ENCODE measurements at regions not wholly inside any gene's neighbourhood (a gene's known extent, or its start where the extent isn't known, plus 50 kb on each side); places are given as distances from the start of the nearest gene placed in this dataset.

GRCh38 chr6:139632840-139633239 is 258.4 kb upstream of the CITED2 start:
- no peak for DNase-seq (ENCODE audit: low spot score)

GRCh38 chr6:139628270-139628669 is 253.8 kb upstream of the CITED2 start:
- DNase-seq (ENCODE audit: low spot score), result no peak

GRCh38 chr6:139627091-139627490 is 252.6 kb upstream of the CITED2 start:
- DNase-seq (ENCODE audit: low spot score), result no peak

GRCh38 chr6:139625998-139626975 is 251.8 kb upstream of the CITED2 start:
- DNase-seq (ENCODE audit: low spot score), result no peak

GRCh38 chr6:139625081-139625939 is 250.9 kb upstream of the CITED2 start:
- DNase-seq (ENCODE audit: low spot score), result no peak

- DNase-seq (ENCODE audit: low spot score), result no peak
Measured at GRCh38 chr6:139623372-139623771, 248.9 kb upstream of the CITED2 start.

GRCh38 chr6:139613496-139613895 is 239.0 kb upstream of the CITED2 start:
- no peak for DNase-seq (ENCODE audit: low spot score)

- no peak for DNase-seq (ENCODE audit: low spot score)
Measured at GRCh38 chr6:139612135-139612465, 237.7 kb upstream of the CITED2 start.

GRCh38 chr6:139611327-139612134 is 237.1 kb upstream of the CITED2 start:
- DNase-seq (ENCODE audit: low spot score), result no peak

- DNase-seq (ENCODE audit: low spot score), result no peak
Measured at GRCh38 chr6:139608466-139609261, 234.2 kb upstream of the CITED2 start.

- DNase-seq (ENCODE audit: low spot score), result no peak
Measured at GRCh38 chr6:139605350-139605749, 230.9 kb upstream of the CITED2 start.

GRCh38 chr6:139603581-139603980 is 229.1 kb upstream of the CITED2 start:
- DNase-seq (ENCODE audit: low spot score), result no peak

- DNase-seq (ENCODE audit: low spot score), result no peak
Measured at GRCh38 chr6:139602577-139602976, 228.1 kb upstream of the CITED2 start.

GRCh38 chr6:139600919-139601475 is 226.5 kb upstream of the CITED2 start:
- DNase-seq (ENCODE audit: low spot score), result no peak

GRCh38 chr6:139600343-139600742 is 225.9 kb upstream of the CITED2 start:
- DNase-seq (ENCODE audit: low spot score), result no peak

- DNase-seq (ENCODE audit: low spot score), result no peak
Measured at GRCh38 chr6:139597771-139598755, 223.6 kb upstream of the CITED2 start.

GRCh38 chr6:139597087-139597763 is 222.8 kb upstream of the CITED2 start:
- no peak for DNase-seq (ENCODE audit: low spot score)

GRCh38 chr6:139595183-139595582 is 220.7 kb upstream of the CITED2 start:
- no peak for DNase-seq (ENCODE audit: low spot score)

- no peak for DNase-seq (ENCODE audit: low spot score)
Measured at GRCh38 chr6:139594333-139594965, 220.0 kb upstream of the CITED2 start.

Data from CD4-positive, alpha-beta T cell treated with Interleukin-2 at 100 ng/mL for 4 hours (primary cell).